ENCODE measurements at regions not wholly inside any gene's neighbourhood (a gene's known extent, or its start where the extent isn't known, plus 50 kb on each side); places are given as distances from the start of the nearest gene placed in this dataset.

GRCh38 chr21:23900727-23901126 is 1706.6 kb downstream of the MRPL39 start:
- FAIRE-seq (no peak), ATAC-seq (no peak), DNase-seq (ENCODE audit: low read depth in 1 of 2, low spot score in 1 of 2) (no peak)
- H3K4me2 ChIP-seq: no peak overlapping the region
- ChIA-PET CTCF (no interaction called here), POLR2A (no interaction called here)
- TF ChIP-seq CHD4 (IDR thresholded peaks at IDR 0.05; ENCODE audit: borderline replicate concordance) (no peak), FOXS1 (CRISPR knock-in tag; IDR thresholded peaks at IDR 0.05) (no peak), MYC (IDR thresholded peaks at IDR 0.05; ENCODE audit: borderline replicate concordance, low read length) (no peak), RNF2 (IDR thresholded peaks at IDR 0.05; ENCODE audit: borderline replicate concordance, low read depth) (no peak), EHF (CRISPR knock-in tag; IDR thresholded peaks at IDR 0.05) (no peak), GATA3 (IDR thresholded peaks at IDR 0.05; ENCODE audit: borderline replicate concordance) (no peak), CEBPB (IDR thresholded peaks at IDR 0.05) (no peak), RARB (CRISPR knock-in tag; IDR thresholded peaks at IDR 0.05) (no peak), RCOR1 (IDR thresholded peaks at IDR 0.05; ENCODE audit: low read depth, low read length) (no peak), FOSB (CRISPR knock-in tag; IDR thresholded peaks at IDR 0.05) (no peak), HMGXB4 (CRISPR knock-in tag; IDR thresholded peaks at IDR 0.05; ENCODE audit: borderline replicate concordance) (no peak), TFCP2L1 (CRISPR knock-in tag; IDR thresholded peaks at IDR 0.05) (no peak), SREBF2 (IDR thresholded peaks at IDR 0.05) (no peak), NPAS2 (CRISPR knock-in tag; IDR thresholded peaks at IDR 0.05; ENCODE audit: borderline replicate concordance) (no peak), JUNB (IDR thresholded peaks at IDR 0.05) (no peak)
- TF ChIP-seq, protein P1, sequence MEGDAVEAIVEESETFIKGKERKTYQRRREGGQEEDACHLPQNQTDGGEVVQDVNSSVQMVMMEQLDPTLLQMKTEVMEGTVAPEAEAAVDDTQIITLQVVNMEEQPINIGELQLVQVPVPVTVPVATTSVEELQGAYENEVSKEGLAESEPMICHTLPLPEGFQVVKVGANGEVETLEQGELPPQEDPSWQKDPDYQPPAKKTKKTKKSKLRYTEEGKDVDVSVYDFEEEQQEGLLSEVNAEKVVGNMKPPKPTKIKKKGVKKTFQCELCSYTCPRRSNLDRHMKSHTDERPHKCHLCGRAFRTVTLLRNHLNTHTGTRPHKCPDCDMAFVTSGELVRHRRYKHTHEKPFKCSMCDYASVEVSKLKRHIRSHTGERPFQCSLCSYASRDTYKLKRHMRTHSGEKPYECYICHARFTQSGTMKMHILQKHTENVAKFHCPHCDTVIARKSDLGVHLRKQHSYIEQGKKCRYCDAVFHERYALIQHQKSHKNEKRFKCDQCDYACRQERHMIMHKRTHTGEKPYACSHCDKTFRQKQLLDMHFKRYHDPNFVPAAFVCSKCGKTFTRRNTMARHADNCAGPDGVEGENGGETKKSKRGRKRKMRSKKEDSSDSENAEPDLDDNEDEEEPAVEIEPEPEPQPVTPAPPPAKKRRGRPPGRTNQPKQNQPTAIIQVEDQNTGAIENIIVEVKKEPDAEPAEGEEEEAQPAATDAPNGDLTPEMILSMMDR (IDR thresholded peaks at IDR 0.05): no peak
- TF ChIP-seq, protein P2, sequence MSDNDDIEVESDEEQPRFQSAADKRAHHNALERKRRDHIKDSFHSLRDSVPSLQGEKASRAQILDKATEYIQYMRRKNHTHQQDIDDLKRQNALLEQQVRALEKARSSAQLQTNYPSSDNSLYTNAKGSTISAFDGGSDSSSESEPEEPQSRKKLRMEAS (IDR thresholded peaks at IDR 0.05): no peak
- H3K27ac ChIP-seq: no peak overlapping the region
- no peaks in the 10 kb centered on the region for H3K4me1 ChIP-seq
- 5% methylated on average over 3 of the region's 3 CpGs for WGBS (ENCODE audit: missing lambda C conversion rate)
- H3K4me3 ChIP-seq: no peak overlapping the region
- no peaks in the 10 kb centered on the region for H3K9me3 ChIP-seq

GRCh38 chr21:23899561-23899960 is 1707.7 kb downstream of the MRPL39 start:
- Histone ChIP-seq H3K4me1 (no peaks in the 10 kb centered on the region), H3K4me2 (no peak overlapping the region), H3K9me3 (no peaks in the 10 kb centered on the region), H3K27ac (no peak overlapping the region), H3K4me3 (no peak overlapping the region)
- WGBS (ENCODE audit: missing lambda C conversion rate): 6% methylated on average over 1 of the region's 2 CpGs
- CTCF ChIA-PET: no interaction called here
- DNase-seq (ENCODE audit: low read depth in 1 of 2, low spot score in 1 of 2): no peak
- TF ChIP-seq HOXB5 (CRISPR knock-in tag; IDR thresholded peaks at IDR 0.05) (no peak), EHF (CRISPR knock-in tag; IDR thresholded peaks at IDR 0.05) (no peak), HMGXB4 (CRISPR knock-in tag; IDR thresholded peaks at IDR 0.05; ENCODE audit: borderline replicate concordance) (no peak), GATA3 (IDR thresholded peaks at IDR 0.05; ENCODE audit: borderline replicate concordance) (no peak), JUNB (IDR thresholded peaks at IDR 0.05) (no peak), JUN (IDR thresholded peaks at IDR 0.05) (no peak)
- FAIRE-seq: no peak
- no peak for ATAC-seq
- POLR2A ChIA-PET: no interaction called here

- FAIRE-seq: no peak
- Histone ChIP-seq H3K4me1 (no peaks in the 10 kb centered on the region), H3K9me3 (no peaks in the 10 kb centered on the region), H3K27ac (no peak overlapping the region), H3K4me3 (no peak overlapping the region), H3K4me2 (no peak overlapping the region)
- DNase-seq (ENCODE audit: low read depth in 1 of 2, low spot score in 1 of 2): no peak
- 21% methylated on average over 4 of the region's 4 CpGs for WGBS (ENCODE audit: missing lambda C conversion rate)
- no peak for TF ChIP-seq POLR2A (IDR thresholded peaks at IDR 0.05; ENCODE audit: low read length)
- TF ChIP-seq RFX5 (IDR thresholded peaks at IDR 0.05): no peak
- ChIA-PET POLR2A (no interaction called here), CTCF (no interaction called here)
- ATAC-seq: no peak
These were observed 1716.6 kb downstream of the MRPL39 start for GRCh38 chr21:23890652-23891051.

Data from A549 (cell line).